Endodermal cell (in vitro differentiated cells): ENCODE measurements at regions not wholly inside any gene's neighbourhood (a gene's known extent, or its start where the extent isn't known, plus 50 kb on each side); places are given as distances from the start of the nearest gene placed in this dataset.

ENCODE experiments used
- DNase-seq: peaks from one replicate; pipeline ENCODE4 v3.0.0-alpha.2; 2017
- H3K27ac ChIP-seq: 2 replicates; pipeline ENCODE4 v1.5.1; 2013; ENCODE audit warnings: mild to moderate bottlenecking, low read depth, low read length, moderate library complexity
- H3K27me3 ChIP-seq: 2 replicates; pipeline ENCODE4 v1.6.1; 2013; ENCODE audit warnings: mild to moderate bottlenecking, low read length, moderate library complexity; ENCODE audit not compliant: insufficient read depth, control insufficient read depth, poor library complexity, severe bottlenecking
- H3K36me3 ChIP-seq: 2 replicates; pipeline ENCODE4 v1.7.0; 2013; ENCODE audit warnings: mild to moderate bottlenecking, low read length, moderate library complexity; ENCODE audit not compliant: control insufficient read depth, insufficient read depth
- H3K4me1 ChIP-seq: one replicate; pipeline ENCODE4 v1.7.0; 2013; ENCODE audit warnings: low read length; ENCODE audit not compliant: control insufficient read depth, insufficient read depth
- H3K4me3 ChIP-seq: 2 replicates; pipeline ENCODE4 v1.5.1; 2013; ENCODE audit warnings: mild to moderate bottlenecking, low read length, moderate library complexity
- H3K9ac ChIP-seq: 2 replicates; pipeline ENCODE4 v1.6.1; 2013; ENCODE audit warnings: mild to moderate bottlenecking, low read length, moderate library complexity; ENCODE audit not compliant: poor library complexity, severe bottlenecking; ENCODE audit errors: extremely low read depth
- H3K9me3 ChIP-seq: 2 replicates; pipeline ENCODE4 v1.6.1; 2013; ENCODE audit warnings: mild to moderate bottlenecking, low read length, moderate library complexity; ENCODE audit not compliant: control insufficient read depth
- H3K27ac Mint-ChIP-seq: 2 replicates; pipeline ENCODE4 v1.8.0; 2020; ENCODE audit warnings: mixed read lengths
- H3K27me3 Mint-ChIP-seq: 2 replicates; pipeline ENCODE4 v1.8.0; 2021; ENCODE audit warnings: mild to moderate bottlenecking, mixed read lengths; ENCODE audit not compliant: insufficient read depth
- H3K36me3 Mint-ChIP-seq: 2 replicates; pipeline ENCODE4 v1.8.0; 2020; ENCODE audit warnings: low read depth, mixed read lengths
- H3K4me1 Mint-ChIP-seq: 2 replicates; pipeline ENCODE4 v1.8.0; 2020; ENCODE audit warnings: mixed read lengths
- H3K4me3 Mint-ChIP-seq: 2 replicates; pipeline ENCODE4 v1.8.0; 2020; ENCODE audit warnings: mild to moderate bottlenecking, moderate library complexity, mixed read lengths
- H3K9me3 Mint-ChIP-seq: 2 replicates; pipeline ENCODE4 v1.8.0; 2020; ENCODE audit warnings: mild to moderate bottlenecking, mixed read lengths
- WGBS, 2 experiments: methylation state at CpG; one replicate each; pipeline versions ENCODE4 v1.1.5 to v1.1.7; 2013; ENCODE audit warnings: missing lambda C conversion rate in 2 of 2, mixed read lengths in 1 of 2; ENCODE audit not compliant: insufficient coverage in 1 of 2, insufficient read length in 1 of 2; 5-methylcytosine and 5-hydroxymethylcytosine counted together
- TF ChIP-seq, protein P1 (sequence below): fragments of 200-600 bp; sonication (generic); conservative IDR thresholded peaks from 2 replicates; pipeline ENCODE4 v1.5.0; 2021; ENCODE audit warnings: antibody characterized with exemption, mild to moderate bottlenecking

- H3K4me1 Mint-ChIP-seq: peaks cover 5% of the 10 kb centered on the region
- H3K36me3 ChIP-seq: no peaks in the 10 kb centered on the region
- H3K9me3 Mint-ChIP-seq: no peaks in the 10 kb centered on the region
- no peak overlapping the region for H3K9ac ChIP-seq
- DNase-seq: no peak
- H3K27me3 ChIP-seq: no peaks in the 10 kb centered on the region
- H3K4me1 ChIP-seq: no peaks in the 10 kb centered on the region
- no peak overlapping the region for H3K4me3 Mint-ChIP-seq
- H3K27me3 Mint-ChIP-seq: no peaks in the 10 kb centered on the region
- H3K27ac ChIP-seq: no peak overlapping the region
- no peaks in the 10 kb centered on the region for H3K9me3 ChIP-seq
- no peak overlapping the region for H3K4me3 ChIP-seq
- no peaks in the 10 kb centered on the region for H3K36me3 Mint-ChIP-seq
- H3K27ac Mint-ChIP-seq: no peak overlapping the region
- WGBS, 2 experiments: no CpG with 5 or more reads among the region's 1 CpG
- TF ChIP-seq, protein P1, sequence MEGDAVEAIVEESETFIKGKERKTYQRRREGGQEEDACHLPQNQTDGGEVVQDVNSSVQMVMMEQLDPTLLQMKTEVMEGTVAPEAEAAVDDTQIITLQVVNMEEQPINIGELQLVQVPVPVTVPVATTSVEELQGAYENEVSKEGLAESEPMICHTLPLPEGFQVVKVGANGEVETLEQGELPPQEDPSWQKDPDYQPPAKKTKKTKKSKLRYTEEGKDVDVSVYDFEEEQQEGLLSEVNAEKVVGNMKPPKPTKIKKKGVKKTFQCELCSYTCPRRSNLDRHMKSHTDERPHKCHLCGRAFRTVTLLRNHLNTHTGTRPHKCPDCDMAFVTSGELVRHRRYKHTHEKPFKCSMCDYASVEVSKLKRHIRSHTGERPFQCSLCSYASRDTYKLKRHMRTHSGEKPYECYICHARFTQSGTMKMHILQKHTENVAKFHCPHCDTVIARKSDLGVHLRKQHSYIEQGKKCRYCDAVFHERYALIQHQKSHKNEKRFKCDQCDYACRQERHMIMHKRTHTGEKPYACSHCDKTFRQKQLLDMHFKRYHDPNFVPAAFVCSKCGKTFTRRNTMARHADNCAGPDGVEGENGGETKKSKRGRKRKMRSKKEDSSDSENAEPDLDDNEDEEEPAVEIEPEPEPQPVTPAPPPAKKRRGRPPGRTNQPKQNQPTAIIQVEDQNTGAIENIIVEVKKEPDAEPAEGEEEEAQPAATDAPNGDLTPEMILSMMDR: no peak
Measured at GRCh38 chr12:19926266-19926665, 442.1 kb upstream of the PDE3A start.

- Histone ChIP-seq H3K9me3 (no peaks in the 10 kb centered on the region), H3K4me3 (no peak overlapping the region), H3K36me3 (no peaks in the 10 kb centered on the region), H3K4me1 (no peaks in the 10 kb centered on the region), H3K9ac (no peak overlapping the region), H3K27ac (no peak overlapping the region), H3K27me3 (no peaks in the 10 kb centered on the region)
- no peaks in the 10 kb centered on the region for H3K36me3 Mint-ChIP-seq
- no peaks in the 10 kb centered on the region for H3K27me3 Mint-ChIP-seq
- peaks cover 11% of the 10 kb centered on the region for H3K4me1 Mint-ChIP-seq
- 95 to 97% methylated on average over 2 of the region's 2 CpGs for WGBS, 2 experiments
- no peak for DNase-seq
- H3K27ac Mint-ChIP-seq: no peak overlapping the region
- H3K9me3 Mint-ChIP-seq: no peaks in the 10 kb centered on the region
- no peak overlapping the region for H3K4me3 Mint-ChIP-seq
- TF ChIP-seq, protein P1: no peak
Measured at GRCh38 chr12:19927661-19928060, 440.7 kb upstream of the PDE3A start.

- Histone ChIP-seq H3K9me3 (no peaks in the 10 kb centered on the region), H3K36me3 (no peaks in the 10 kb centered on the region), H3K4me3 (no peak overlapping the region), H3K27me3 (no peaks in the 10 kb centered on the region), H3K9ac (no peak overlapping the region), H3K27ac (no peak overlapping the region), H3K4me1 (no peaks in the 10 kb centered on the region)
- no peaks in the 10 kb centered on the region for H3K27me3 Mint-ChIP-seq
- no peak for DNase-seq
- no peak overlapping the region for H3K27ac Mint-ChIP-seq
- H3K4me1 Mint-ChIP-seq: peaks cover 10% of the 10 kb centered on the region
- WGBS, 2 experiments: 81% methylated on average over 4 of the region's 4 CpGs; no CpG with 5 or more reads in 1 of the 2 experiments
- H3K4me3 Mint-ChIP-seq: no peak overlapping the region
- no peaks in the 10 kb centered on the region for H3K9me3 Mint-ChIP-seq
- TF ChIP-seq, protein P1: no peak
- H3K36me3 Mint-ChIP-seq: no peaks in the 10 kb centered on the region
Measured at GRCh38 chr12:19932413-19932812, 435.9 kb upstream of the PDE3A start.
